SJSA1 (cell line): ENCODE measurements at regions not wholly inside any gene's neighbourhood (a gene's known extent, or its start where the extent isn't known, plus 50 kb on each side); places are given as distances from the start of the nearest gene placed in this dataset.
"Not testable (repeated sequence)": the region's sequence is repeated elsewhere in the genome, so short reads cannot be mapped to it uniquely, and the experiment has no call there.

Source experiments
- DNase-seq, 2 experiments: peaks; one replicate each; pipeline ENCODE4 v3.0.0-alpha.2; 2015 to 2020; ENCODE audit warnings: low spot score in 2 of 2, low read depth in 1 of 2
- H3K27ac ChIP-seq: fragments of 250-450 bp; sonication (Bioruptor Pico); 2 replicates; pipeline ENCODE4 v1.5.1; 2020; ENCODE audit warnings: mild to moderate bottlenecking, moderate library complexity
- H3K27me3 ChIP-seq: fragments of 250-450 bp; sonication (Bioruptor Pico); replicated peaks from 2 replicates; pipeline ENCODE4 v1.5.1; 2020; ENCODE audit warnings: mild to moderate bottlenecking, moderate library complexity
- H3K36me3 ChIP-seq: fragments of 250-450 bp; sonication (Bioruptor Pico); 2 replicates; pipeline ENCODE4 v1.5.1; 2020; ENCODE audit warnings: mild to moderate bottlenecking
- H3K4me1 ChIP-seq: fragments of 250-450 bp; sonication (Bioruptor Pico); replicated peaks from 2 replicates; pipeline ENCODE4 v1.6.1; 2021; ENCODE audit warnings: mild to moderate bottlenecking
- H3K4me3 ChIP-seq: fragments of 250-450 bp; sonication (Bioruptor Pico); 2 replicates; pipeline ENCODE4 v1.5.1; 2020; ENCODE audit warnings: mild to moderate bottlenecking
- H3K9me3 ChIP-seq: fragments of 250-450 bp; sonication (Bioruptor Pico); replicated peaks from 2 replicates; pipeline ENCODE4 v1.5.1; 2020; ENCODE audit warnings: mild to moderate bottlenecking

DNA sequence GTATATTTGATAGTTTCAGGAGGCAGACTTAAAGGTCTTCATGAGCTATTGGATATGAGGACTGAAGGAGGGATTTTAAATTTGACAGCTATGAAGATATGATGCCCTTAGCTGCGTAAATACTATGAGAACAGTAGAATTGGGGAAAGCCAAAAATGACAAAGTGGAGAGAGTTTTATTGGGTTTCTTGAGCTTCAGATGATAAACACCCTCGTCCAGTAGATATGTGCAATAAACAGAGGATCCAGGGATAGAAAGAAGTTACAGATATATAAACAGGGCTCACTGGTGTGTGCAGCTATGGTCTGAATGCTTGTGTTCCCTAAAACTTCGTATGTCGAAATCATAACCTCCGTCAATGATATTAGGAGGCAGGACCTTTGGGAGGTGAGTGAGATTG is 131.3 kb downstream of the INHBA start:
- DNase-seq = no peak
- no peak overlapping the region for H3K4me3 ChIP-seq
- H3K36me3 ChIP-seq = no peaks in the 10 kb centered on the region
- no peaks in the 10 kb centered on the region for H3K27me3 ChIP-seq
- H3K4me1 ChIP-seq = peaks cover 56% of the 10 kb centered on the region
- no peaks in the 10 kb centered on the region for H3K9me3 ChIP-seq
- no peak overlapping the region for H3K27ac ChIP-seq

DNA sequence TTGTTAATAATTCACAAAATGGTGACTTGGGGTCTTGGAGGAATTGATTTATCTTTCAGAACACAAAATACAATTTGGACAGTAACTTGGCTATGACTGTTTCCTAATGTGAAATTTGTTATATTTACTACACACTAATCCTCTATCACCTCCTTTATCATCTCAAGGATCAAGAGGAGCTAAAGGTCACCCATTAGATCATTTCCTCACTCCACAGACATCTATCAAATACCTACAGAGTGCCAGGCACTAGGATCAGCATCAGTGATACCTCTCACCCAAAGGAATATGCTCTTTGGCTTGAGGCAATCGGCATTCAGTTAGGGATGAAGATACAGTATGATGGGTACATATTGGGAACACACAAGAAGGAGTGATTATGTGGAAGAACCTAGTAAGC is 132.1 kb downstream of the INHBA start:
- Histone ChIP-seq H3K27me3 (no peaks in the 10 kb centered on the region), H3K36me3 (no peaks in the 10 kb centered on the region), H3K4me3 (no peak overlapping the region), H3K27ac (no peak overlapping the region), H3K4me1 (peaks cover 50% of the 10 kb centered on the region), H3K9me3 (no peaks in the 10 kb centered on the region)
- no peak for DNase-seq

DNA sequence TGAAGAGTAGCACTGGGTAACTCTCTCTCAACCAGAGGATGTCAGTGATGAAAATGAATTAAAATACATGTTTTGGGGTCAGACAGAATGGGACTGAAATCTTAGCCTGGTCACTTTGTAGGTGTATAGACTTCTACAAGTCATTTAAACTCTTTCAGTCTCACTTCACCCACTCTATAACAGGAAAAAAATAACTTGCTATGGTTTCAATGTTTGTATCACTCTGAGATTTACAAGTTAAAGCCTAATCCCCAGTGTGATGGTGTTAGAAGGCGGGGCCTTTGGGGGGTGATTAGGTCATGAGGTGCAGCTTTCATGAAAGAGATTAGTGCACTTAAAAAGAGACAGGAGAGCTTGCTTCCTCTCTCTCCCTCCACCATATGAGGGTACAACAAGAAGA is 134.8 kb downstream of the INHBA start:
- Histone ChIP-seq H3K27ac (no peak overlapping the region), H3K4me1 (peaks cover 25% of the 10 kb centered on the region), H3K4me3 (no peak overlapping the region), H3K27me3 (no peaks in the 10 kb centered on the region), H3K9me3 (no peaks in the 10 kb centered on the region), H3K36me3 (no peaks in the 10 kb centered on the region)
- DNase-seq = no peak

DNA sequence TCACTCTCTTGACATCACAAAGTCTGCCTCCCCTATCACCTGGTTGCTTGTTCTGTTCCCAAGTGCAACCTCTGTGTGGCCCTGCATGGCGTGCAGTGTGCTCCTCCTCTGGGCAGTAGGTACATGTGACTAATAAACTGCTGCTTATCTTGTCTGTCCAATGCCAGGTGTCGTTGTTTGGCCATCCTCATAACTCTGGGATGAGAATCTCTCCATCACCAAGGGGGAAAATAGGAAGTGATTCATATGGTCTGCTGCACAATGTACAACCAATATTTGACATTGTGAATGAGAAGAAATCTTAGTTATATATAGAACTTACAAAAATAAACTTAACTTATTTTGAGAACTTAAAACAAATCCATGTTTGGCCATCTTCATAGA is 135.2 kb downstream of the INHBA start:
- Histone ChIP-seq H3K36me3 (no peaks in the 10 kb centered on the region), H3K27ac (no peak overlapping the region), H3K4me1 (peaks cover 21% of the 10 kb centered on the region), H3K27me3 (no peaks in the 10 kb centered on the region), H3K9me3 (no peaks in the 10 kb centered on the region), H3K4me3 (no peak overlapping the region)
- peak in 1 of 2 experiments; percentile 30 for DNase-seq

DNA sequence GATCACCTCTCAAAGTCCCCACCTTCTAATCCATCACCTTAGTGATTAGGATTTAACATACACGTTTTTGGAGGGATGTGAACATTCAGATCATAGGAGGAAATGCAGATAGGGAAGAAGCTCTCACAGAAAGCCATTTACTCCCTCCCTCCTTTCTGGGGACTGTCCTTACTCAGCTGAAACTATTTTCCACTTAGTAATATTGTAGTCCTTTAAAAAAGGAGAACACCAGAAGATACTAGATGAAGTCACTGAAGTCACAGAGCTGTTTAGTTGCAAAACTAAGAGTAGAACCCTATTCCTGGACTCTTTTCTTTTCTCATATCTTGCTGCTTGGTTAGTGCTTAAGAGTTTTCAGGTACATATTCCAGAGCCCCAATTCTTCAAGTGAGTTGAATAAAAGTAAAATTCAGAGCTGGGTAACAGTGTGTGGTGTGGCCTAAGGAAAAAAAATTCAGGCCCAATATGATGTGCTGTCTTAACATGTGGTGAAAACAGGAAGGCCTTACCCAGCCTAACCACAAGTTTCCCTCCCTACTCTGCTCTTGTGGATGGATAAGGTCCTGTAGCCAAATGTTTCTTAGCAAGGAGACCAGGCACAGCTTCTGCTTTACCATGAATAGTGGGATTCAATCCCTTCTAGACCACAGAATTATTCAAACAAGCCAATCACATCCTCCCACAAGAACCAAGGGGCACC is 135.7 kb downstream of the INHBA start:
- H3K27ac ChIP-seq = no peak overlapping the region
- H3K36me3 ChIP-seq = no peaks in the 10 kb centered on the region
- DNase-seq = no peak
- peaks cover 19% of the 10 kb centered on the region for H3K4me1 ChIP-seq
- no peak overlapping the region for H3K4me3 ChIP-seq
- H3K9me3 ChIP-seq = no peaks in the 10 kb centered on the region
- H3K27me3 ChIP-seq = no peaks in the 10 kb centered on the region

DNA sequence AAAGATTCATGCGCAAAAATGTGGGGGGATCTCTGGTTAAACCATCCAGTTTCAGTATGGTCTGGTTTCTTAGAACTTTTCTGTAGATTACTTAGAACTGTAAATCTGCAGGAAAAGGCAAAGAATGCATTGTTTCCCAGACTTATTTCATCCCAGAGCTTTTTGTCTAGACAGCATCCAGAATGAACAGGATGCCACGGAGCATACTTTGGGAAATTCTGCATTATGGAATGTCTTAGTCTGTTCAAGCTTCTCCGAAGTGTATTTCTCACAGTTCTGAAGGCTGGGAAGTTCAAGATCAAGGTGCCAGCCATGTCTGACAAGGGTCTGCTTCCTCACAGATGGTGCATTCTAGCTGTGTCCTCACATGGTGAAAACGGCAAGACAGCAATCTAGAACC is 136.3 kb downstream of the INHBA start:
- Histone ChIP-seq H3K4me3 (no peak overlapping the region), H3K9me3 (no peaks in the 10 kb centered on the region), H3K27me3 (no peaks in the 10 kb centered on the region), H3K4me1 (peaks cover 19% of the 10 kb centered on the region), H3K27ac (no peak overlapping the region), H3K36me3 (no peaks in the 10 kb centered on the region)
- no peak for DNase-seq

DNA sequence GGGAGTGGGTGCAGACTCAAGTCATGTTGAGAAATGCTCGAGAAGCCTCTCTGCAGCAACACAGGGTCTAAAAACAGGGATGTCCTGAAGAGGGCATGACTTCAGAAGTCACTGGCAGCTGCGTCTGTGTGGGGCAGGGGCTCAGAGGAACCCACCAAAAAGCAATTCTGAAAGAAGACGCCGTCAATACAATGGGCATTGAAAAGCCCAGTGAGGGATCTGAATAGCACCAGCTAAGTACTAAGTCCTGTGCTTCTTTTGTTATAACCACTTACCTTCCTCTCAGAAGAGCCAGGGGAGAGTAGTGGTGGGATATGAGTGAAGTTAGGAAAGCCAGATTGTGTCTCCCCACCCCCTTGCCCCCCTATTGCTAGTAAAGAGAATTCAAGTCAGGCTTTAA is 137.2 kb downstream of the INHBA start:
- H3K9me3 ChIP-seq = no peaks in the 10 kb centered on the region
- H3K27ac ChIP-seq = no peak overlapping the region
- H3K4me1 ChIP-seq = peaks cover 19% of the 10 kb centered on the region
- no peaks in the 10 kb centered on the region for H3K27me3 ChIP-seq
- H3K36me3 ChIP-seq = no peaks in the 10 kb centered on the region
- H3K4me3 ChIP-seq = no peak overlapping the region
- no peak for DNase-seq

DNA sequence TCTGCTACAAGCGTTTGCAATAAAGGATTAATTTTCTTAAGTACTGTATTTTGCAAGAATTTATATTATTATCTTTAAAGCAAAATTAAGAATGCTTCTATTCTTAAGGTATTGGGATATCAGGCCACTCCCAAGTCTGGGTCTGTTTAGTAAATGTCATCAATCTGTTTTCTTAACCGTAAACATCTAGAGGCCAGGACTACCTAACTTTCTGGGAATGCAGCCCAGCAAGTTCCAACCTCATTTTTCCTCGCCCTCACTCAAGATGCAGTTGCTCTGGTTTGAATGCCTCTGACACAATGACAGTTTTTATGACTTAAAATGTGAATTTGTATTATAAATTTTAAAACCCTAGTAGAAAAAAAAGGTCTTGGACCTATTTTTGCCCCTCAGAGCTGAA is 143.5 kb downstream of the INHBA start:
- Histone ChIP-seq H3K4me3 (no peak overlapping the region), H3K27me3 (no peaks in the 10 kb centered on the region), H3K27ac (no peak overlapping the region), H3K4me1 (no peaks in the 10 kb centered on the region), H3K36me3 (no peaks in the 10 kb centered on the region), H3K9me3 (no peaks in the 10 kb centered on the region; the same call in 1 of the 2 replicates)
- no peak for DNase-seq

DNA sequence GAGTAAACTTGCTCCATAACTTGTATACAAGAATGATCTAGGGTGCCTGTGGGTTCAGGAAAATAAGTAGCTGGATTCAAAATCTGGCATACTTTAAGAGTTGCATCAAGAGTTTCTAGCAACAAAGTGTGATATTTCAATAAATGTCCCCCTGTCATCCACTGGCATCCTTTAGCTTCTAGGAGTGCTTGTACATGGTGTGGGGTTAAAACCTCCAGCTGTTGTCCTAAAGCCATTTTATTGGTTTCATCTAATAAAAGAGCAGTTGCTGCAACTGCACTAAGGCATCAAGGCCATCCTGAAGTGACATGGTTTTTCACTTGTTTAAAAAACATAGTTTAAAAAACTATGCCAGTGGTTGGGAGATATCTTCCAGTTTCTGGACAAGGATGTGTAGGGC is 148.4 kb downstream of the INHBA start:
- Histone ChIP-seq H3K27me3 (no peaks in the 10 kb centered on the region), H3K27ac (no peak overlapping the region), H3K4me1 (no peaks in the 10 kb centered on the region), H3K9me3 (no peaks in the 10 kb centered on the region; the same call in 1 of the 2 replicates), H3K36me3 (no peaks in the 10 kb centered on the region), H3K4me3 (no peak overlapping the region)
- no peak for DNase-seq

DNA sequence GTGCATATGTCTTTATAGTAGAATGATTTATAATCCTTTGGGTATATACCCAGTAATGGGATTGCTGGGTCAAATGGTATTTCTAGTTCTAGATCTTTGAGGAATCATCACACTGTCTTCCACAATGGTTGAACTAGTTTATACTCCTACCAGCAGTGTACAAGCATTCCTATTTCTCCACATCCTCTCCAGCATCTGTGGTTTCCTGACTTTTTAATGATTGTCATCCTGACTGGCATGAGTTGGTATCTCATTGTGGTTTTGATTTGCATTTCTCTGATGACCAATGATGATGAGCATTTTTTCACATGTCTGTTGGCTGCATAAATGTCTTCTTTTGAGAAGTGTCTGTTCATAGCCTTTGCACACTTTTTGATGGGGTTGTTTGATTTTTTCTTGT is 152.8 kb downstream of the INHBA start:
- H3K9me3 ChIP-seq, H3K36me3 ChIP-seq, H3K27me3 ChIP-seq, H3K27ac ChIP-seq, H3K4me3 ChIP-seq, DNase-seq, H3K4me1 ChIP-seq: not testable (repeated sequence)

DNA sequence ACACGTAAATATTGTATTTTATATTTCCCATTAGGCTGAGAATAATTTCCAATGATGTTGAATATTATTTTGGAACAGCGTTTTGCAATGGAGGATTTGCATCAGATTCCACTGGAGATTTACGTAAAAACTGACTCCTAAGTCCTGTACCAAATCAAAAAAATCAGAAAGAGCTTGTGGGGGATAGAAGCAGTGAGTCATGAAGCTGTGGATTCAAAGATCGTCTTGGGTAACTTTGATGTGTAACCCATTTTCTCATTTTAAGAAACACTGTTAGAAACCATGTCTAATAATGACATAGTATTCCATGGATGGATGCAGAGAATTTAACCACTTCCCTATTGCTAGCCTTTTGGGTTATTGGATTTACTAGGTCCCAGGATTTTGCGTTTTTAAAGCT is 158.6 kb downstream of the INHBA start:
- no peak overlapping the region for H3K4me3 ChIP-seq
- no peaks in the 10 kb centered on the region for H3K36me3 ChIP-seq
- H3K27ac ChIP-seq = no peak overlapping the region
- H3K4me1 ChIP-seq = no peaks in the 10 kb centered on the region
- H3K27me3 ChIP-seq = no peaks in the 10 kb centered on the region
- DNase-seq = no peak
- H3K9me3 ChIP-seq = no peaks in the 10 kb centered on the region

DNA sequence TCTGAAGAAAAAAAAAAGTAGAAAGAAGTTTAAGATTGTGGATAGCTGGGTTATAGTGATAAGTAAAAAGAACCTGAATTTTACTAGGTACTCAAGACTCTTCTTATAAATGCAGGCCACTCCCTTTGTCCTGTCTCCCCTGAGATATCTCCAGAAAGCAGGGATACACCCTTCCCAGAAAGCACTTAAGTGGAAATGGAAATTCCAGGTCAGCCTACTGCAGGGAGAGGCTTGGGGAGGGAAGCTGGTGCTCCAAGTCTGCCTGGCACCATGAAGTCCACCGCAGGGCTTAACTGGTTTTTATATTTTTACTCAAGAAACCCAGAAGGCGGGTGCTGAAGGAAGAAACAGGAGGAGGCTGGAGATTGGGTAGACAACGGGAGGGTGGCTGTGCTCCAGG is 162.3 kb downstream of the INHBA start:
- H3K27ac ChIP-seq = no peak overlapping the region
- H3K9me3 ChIP-seq = no peaks in the 10 kb centered on the region
- H3K4me3 ChIP-seq = no peak overlapping the region
- DNase-seq = no peak
- no peaks in the 10 kb centered on the region for H3K27me3 ChIP-seq
- no peaks in the 10 kb centered on the region for H3K36me3 ChIP-seq
- H3K4me1 ChIP-seq = no peaks in the 10 kb centered on the region

DNA sequence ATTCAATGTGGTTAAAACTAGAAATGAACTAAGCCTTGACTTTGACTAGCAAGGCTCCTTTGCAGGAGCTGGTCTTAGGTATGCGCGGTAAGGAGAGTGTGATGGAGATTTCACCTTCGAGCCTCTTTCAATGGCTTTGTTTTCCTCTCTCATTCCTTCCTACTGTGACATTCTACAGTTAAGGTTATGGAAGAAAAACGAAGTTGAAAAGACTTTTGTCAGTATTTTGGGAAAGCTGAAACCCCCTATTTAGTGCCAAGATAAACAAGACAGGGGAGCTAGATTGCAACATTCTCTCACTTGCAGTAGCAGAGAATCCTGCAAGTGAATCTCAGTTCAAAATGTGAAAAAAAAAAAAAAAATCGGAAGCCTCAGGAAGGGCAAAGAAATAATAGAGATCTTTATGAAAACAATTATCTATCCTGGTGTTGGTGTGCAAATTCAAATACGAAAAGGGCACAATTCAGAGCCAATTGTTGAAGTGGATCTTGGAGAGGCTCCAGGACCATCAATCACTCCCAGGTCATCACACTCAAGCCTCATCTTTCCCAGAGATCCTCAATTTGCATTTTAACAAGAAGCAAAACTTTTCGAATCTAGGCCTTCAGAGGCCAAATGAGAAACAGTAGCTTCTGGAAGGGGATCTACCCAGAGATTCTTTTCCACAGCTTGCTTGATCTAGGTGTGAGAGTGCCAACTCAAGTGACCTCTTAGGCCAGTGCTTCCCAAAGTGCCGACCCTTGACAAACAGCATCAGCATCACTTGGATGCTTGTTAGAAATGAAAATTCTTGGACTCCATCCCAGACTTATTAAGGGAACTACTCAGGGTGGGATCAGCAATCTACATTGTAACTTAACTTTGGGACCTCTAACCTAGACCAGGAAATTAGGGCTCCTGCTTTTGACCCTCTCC is 163.8 kb downstream of the INHBA start:
- H3K4me1 ChIP-seq = no peaks in the 10 kb centered on the region
- no peak overlapping the region for H3K4me3 ChIP-seq
- no peaks in the 10 kb centered on the region for H3K9me3 ChIP-seq
- H3K36me3 ChIP-seq = no peaks in the 10 kb centered on the region
- no peaks in the 10 kb centered on the region for H3K27me3 ChIP-seq
- H3K27ac ChIP-seq = no peak overlapping the region
- DNase-seq = no peak

DNA sequence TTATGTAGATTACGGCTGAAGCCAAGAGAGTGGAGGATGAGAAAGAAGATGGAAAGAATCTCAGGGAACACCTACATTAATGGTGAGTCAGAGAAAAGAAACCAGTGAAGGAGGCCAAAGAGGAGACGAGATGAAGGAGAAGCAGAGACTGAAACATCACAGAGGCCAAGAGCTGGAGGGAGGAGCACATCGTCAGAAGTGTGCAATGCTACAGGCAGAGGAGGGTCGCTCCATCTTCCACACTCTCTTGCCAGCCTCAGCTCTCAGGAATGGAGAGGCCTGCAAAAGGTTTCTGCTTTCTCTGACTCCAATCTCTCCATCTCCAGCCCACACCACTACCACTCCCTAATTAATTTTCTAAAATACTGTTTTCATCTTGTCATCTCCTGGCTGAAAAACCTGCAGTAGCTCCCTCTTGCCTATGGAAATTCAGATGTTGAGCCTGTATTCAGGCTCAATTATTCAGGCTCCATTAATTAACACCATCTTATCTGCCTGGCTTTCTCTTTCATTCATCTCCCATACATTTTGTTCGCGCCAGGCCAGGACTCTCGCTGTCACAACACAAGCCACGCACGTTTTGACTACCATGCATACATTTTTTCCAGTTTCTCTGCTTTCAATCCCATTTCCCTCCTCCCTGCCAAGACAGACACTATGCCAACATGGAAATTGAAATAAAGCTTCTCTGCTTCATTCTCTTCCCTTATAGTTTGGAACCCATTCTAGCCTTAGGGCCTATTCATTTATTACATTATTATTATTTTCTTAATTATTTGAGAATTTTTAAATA is 165.8 kb downstream of the INHBA start:
- no peak for DNase-seq
- Histone ChIP-seq H3K9me3 (no peaks in the 10 kb centered on the region), H3K27me3 (no peaks in the 10 kb centered on the region), H3K27ac (no peak overlapping the region), H3K4me3 (no peak overlapping the region), H3K4me1 (no peaks in the 10 kb centered on the region), H3K36me3 (no peaks in the 10 kb centered on the region)
